Suppressor macrophage treated with lipopolysaccharide for 1 hour (primary cell): ENCODE measurements at regions not wholly inside any gene's neighbourhood (a gene's known extent, or its start where the extent isn't known, plus 50 kb on each side); places are given as distances from the start of the nearest gene placed in this dataset.
A peak's percentile ranks its signal among the peaks of the same experiment; 100 is the strongest.

ENCODE experiments used
- DNase-seq, 3 donors: peaks; one replicate each; pipeline ENCODE4 v3.0.0-alpha.2; 2020 to 2022

- no peak for DNase-seq
Observed at GRCh38 chr2:8133363-8133762, 548.5 kb upstream of the ID2 start.

GRCh38 chr2:8133913-8134472 is 547.9 kb upstream of the ID2 start:
- peak; percentile 49 to 67 (median 54) for DNase-seq

- DNase-seq, result no peak
Observed at GRCh38 chr2:8134473-8134932, 547.4 kb upstream of the ID2 start.

DNA sequence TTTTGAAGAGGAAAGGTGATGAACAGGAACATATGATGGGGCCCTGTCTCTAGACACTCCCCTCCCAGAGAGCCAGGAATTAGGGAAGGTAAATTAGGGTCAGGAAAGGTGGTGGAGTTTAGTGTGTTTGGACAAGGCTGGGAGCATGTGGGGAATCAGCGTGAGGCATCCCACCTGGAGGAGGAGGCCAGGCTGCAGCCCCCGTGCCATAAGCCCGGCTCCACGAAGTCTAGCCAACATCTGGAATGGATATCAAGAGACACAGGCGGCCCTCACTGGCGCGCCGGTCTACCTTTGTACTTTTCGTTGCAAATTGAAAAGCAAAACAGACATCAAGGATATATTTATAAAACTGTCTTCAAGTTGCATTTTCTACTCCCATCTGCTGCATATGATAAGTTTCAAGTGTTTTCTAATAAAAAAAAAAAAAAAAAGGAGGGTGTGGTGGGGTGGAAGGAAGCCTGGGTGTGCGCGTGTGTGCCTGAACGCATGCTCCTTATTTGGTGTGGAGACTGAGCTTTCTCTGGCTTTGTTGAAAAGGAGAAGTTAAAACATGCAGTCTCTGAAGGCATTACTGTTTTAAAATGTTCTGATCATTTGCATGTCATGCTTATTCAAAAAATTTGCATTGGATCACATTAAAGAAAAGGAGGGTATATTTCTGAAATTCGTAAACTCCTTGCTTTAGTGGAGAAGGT is 546.7 kb upstream of the ID2 start:
- DNase-seq, result peak; percentile 41 to 52 (median 46)

DNA sequence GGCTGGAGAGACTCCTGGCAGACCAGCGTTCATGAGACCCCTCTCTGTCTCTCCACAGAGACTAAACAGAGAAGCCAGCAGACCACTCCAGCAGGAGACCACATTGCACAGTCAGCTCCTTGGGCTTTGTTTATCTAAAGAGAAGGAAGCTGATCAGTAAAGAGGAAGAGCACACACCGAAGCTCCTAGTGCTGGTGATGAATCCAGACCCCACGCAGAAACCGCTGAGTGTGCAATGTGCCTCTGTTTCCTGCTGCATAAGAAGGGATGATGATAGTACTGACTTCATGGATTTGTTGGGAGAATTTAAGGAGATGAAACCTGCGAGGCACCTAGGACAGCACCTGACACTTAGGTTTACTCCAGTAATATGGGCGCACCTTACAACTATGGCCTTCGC is 544.1 kb upstream of the ID2 start:
- DNase-seq, result peak; percentile 27 to 40 (median 38)

GRCh38 chr2:8138525-8138922 is 543.3 kb upstream of the ID2 start:
- no peak for DNase-seq

- peak; percentile 57 to 86 (median 77) for DNase-seq
Observed at GRCh38 chr2:8138923-8139667, 542.8 kb upstream of the ID2 start.

- no peak for DNase-seq
Observed at GRCh38 chr2:8139668-8140200, 542.1 kb upstream of the ID2 start.

DNA sequence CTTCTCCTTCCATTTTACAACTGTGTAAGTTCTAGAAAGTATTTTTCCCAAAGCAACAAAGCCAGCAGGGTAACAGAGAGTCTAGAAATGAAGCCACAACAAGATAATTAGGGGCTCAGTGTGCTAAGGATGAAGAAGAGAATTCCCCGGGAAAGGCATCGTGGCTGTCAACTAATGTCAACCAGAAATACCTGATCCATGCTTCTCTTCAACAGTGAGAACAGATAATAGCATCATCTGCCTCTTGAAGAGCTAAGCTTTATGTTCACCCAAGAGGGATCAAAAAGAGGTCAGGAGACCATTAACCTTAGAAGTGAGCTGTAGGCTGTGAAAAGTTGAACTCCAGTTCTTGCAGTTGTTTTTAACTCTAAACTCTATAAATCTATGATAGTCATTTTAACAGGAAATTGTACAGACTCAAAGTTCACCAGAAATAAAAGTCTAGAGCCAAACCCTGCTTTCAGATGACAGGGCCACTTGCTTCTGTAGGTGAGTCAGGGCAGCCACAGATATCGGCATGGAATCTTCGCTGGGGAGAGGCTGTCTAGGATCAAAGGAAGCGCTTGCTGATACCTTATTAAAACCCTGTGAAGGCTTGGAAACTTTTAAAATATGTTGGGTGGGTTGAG is 540.7 kb upstream of the ID2 start:
- no peak for DNase-seq

GRCh38 chr2:8141780-8142179 is 540.1 kb upstream of the ID2 start:
- no peak for DNase-seq

DNA sequence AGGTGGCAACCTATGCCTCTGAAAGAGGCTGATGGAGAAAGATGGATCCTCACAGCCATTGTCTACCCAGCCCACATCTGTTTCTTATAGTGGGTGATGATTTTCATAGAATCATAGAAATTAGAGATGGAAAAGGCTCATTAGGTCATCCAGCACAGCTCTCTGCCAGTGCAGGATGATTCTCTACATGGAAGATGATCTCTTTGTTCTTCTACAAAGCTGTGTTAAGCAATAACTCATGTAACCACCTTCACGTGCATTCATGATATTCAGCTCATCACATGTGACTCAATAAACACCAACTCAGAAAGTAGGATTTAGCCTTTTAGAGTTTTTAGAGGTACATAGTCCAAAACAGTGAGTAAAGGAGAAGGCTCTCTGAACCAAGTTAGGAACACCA is 539.4 kb upstream of the ID2 start:
- DNase-seq, result no peak

GRCh38 chr2:8144131-8144631 is 537.7 kb upstream of the ID2 start:
- DNase-seq, result no peak

DNA sequence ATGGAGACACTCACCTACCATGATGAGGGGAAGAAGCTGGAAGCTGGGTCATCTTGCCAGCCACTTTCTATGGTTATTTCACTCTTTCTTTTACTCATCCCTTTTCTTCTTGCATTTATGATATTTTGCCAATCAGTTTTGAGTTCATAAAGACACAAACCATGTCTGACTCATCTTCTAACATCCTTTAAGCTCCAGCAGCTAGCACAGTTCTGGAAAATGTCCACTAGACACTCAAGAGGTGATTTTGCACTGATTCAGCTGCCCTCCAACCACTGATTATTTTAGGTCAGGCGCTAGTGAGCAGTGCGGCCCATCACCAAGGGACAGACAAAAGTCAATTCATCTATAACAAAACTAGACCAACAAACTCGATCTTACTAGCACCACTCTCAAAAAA is 537.1 kb upstream of the ID2 start:
- DNase-seq, result no peak

- DNase-seq, result peak; percentile 61 to 64 (median 61)
Observed at GRCh38 chr2:8145375-8145774, 536.5 kb upstream of the ID2 start.

- DNase-seq, result no peak
Observed at GRCh38 chr2:8146132-8147005, 535.5 kb upstream of the ID2 start.

- DNase-seq, result no peak
Observed at GRCh38 chr2:8148260-8149006, 533.4 kb upstream of the ID2 start.

DNA sequence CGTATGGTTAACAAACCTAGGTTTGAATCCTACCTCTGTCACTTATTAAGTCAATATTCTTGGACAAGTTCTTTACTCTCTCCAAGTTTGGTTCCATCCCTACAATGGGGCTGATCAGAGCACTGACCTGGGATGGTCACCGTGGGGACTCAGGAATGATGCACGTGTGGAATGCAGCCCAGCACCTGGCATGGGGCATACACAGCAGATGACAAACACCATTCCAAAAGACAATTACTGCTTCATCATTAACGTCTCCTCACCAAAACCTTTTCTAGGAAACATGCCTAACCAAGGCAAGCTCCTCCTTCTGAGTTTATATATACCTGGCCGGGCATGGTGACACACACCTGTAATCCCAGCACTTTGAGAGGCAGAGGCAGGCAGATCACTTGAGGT is 532.9 kb upstream of the ID2 start:
- no peak for DNase-seq

- DNase-seq, result no peak
Observed at GRCh38 chr2:8149985-8150539, 531.8 kb upstream of the ID2 start.

DNA sequence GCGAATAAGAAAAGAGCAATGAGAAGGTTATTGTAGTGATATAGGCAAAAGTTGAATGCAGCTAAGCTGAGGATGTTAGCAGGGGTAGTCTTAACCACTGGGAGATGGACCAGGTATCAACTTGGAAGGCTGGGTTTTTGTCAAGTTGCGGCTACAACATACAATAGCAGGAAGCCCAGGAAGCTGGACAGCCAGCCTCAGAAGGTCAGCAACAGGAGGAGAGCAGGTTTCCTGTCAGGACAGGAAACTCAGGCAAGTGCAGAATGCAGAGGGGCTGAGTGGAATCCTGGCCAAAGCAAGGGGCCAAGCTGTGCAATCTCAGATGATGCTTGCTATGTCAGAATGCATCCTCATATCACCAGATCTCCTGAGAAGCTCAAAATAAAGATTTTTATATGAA is 530.0 kb upstream of the ID2 start:
- DNase-seq, result no peak

DNA sequence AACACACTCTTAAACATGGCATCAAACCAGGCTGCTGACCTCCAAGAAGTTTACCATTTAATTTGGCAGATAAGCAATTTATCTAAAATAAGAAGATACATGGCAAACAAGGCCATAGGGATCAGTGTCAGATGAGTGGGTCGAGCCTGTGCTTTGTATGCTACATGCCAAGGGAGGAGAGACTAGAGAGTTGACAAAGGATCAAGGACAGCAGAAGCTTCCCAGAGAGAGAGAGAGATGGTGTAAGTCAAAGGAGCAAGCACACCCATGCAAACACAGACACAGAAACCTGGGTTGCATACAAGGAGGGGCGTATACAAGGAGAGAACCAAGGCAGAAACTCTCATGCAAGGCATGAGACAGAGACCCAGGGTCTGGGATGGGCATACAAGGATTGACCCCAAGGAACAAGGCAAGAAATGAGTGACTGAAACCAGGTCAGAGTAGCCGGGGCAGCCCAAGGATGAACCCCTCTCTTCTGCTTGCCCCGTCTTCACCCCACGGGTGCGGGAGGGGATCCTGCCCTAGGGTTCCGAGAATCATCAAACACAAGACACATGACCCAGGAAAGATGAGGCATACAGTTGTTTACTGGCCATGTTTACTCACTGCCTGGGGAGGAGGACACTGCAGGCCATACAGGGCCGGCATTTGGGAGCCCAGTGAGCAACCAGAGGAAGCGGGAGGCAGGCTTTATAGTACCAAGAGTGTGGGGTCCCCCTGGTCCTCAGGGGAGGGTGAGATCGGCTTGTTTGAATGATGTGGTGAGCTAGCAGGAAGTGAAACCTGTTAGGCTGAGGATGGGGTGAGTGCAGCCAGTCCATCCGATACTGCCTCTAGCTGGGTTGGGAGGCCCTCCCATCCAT is 529.2 kb upstream of the ID2 start:
- peak in 2 of 3 donors; percentile 17 to 30 for DNase-seq
